CD1c-positive myeloid dendritic cell (primary cell): ENCODE measurements at regions not wholly inside any gene's neighbourhood (a gene's known extent, or its start where the extent isn't known, plus 50 kb on each side); places are given as distances from the start of the nearest gene placed in this dataset.
"Not testable (repeated sequence)": the region's sequence is repeated elsewhere in the genome, so short reads cannot be mapped to it uniquely, and the experiment has no call there.

Experiments
- DNase-seq: peaks from one replicate; pipeline ENCODE4 v3.0.0-alpha.2; 2016; ENCODE audit errors: extremely low spot score

- no peak for DNase-seq
Observed at GRCh38 chr11:23865341-23865975, 631.4 kb upstream of the LUZP2 start.

- no peak for DNase-seq
Observed at GRCh38 chr11:23866641-23867040, 630.2 kb upstream of the LUZP2 start.

GRCh38 chr11:23869671-23870070, 627.2 kb upstream of the LUZP2 start:
- no peak for DNase-seq

- no peak for DNase-seq
Observed at GRCh38 chr11:23873406-23873805, 623.4 kb upstream of the LUZP2 start.

GRCh38 chr11:23875176-23875850, 621.5 kb upstream of the LUZP2 start:
- no peak for DNase-seq

GRCh38 chr11:23883426-23884048, 613.3 kb upstream of the LUZP2 start:
- DNase-seq = not testable (repeated sequence)

GRCh38 chr11:23884341-23884740, 612.5 kb upstream of the LUZP2 start:
- no peak for DNase-seq

- DNase-seq = no peak
Observed at GRCh38 chr11:23885801-23886200, 611.1 kb upstream of the LUZP2 start.

- DNase-seq = not testable (repeated sequence)
Observed at GRCh38 chr11:23887122-23887521, 609.7 kb upstream of the LUZP2 start.

- DNase-seq = no peak
Observed at GRCh38 chr11:23893126-23893525, 603.7 kb upstream of the LUZP2 start.

GRCh38 chr11:23897453-23898286, 599.2 kb upstream of the LUZP2 start:
- no peak for DNase-seq

GRCh38 chr11:23903044-23903704, 593.7 kb upstream of the LUZP2 start:
- DNase-seq = no peak

GRCh38 chr11:23919455-23919854, 577.4 kb upstream of the LUZP2 start:
- no peak for DNase-seq

GRCh38 chr11:23923357-23923756, 573.5 kb upstream of the LUZP2 start:
- no peak for DNase-seq

- no peak for DNase-seq
Observed at GRCh38 chr11:23924226-23924625, 572.6 kb upstream of the LUZP2 start.

GRCh38 chr11:23931443-23931842, 565.4 kb upstream of the LUZP2 start:
- DNase-seq = no peak

- DNase-seq = no peak
Observed at GRCh38 chr11:23932485-23932898, 564.4 kb upstream of the LUZP2 start.

GRCh38 chr11:23933721-23934120, 563.1 kb upstream of the LUZP2 start:
- DNase-seq = no peak

- DNase-seq = not testable (repeated sequence)
Observed at GRCh38 chr11:23934671-23935270, 562.1 kb upstream of the LUZP2 start.

- DNase-seq = not testable (repeated sequence)
Observed at GRCh38 chr11:23942117-23942815, 554.6 kb upstream of the LUZP2 start.

GRCh38 chr11:23944923-23945322, 551.9 kb upstream of the LUZP2 start:
- DNase-seq = no peak
